ENCODE measurements at regions not wholly inside any gene's neighbourhood (a gene's known extent, or its start where the extent isn't known, plus 50 kb on each side); places are given as distances from the start of the nearest gene placed in this dataset.

DNA sequence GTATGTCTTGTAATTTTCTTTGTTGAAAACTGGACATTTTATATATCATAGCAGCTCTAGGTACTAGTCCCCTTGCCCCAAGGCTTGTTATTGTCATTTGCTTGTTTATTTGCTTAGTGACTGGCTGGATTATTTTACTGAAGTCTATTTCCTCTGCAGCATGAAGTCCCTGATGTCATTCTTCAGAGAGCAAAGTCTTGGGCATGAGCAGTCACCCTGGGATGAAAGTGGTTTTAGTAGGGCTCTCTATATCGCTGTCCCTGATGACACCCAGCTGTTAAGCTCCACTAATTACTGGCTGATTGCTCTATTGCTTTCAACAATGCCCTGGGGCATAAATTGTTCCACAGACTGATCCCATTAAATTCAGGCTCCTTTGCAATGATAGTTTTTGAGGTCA, 113.5 kb upstream of the USP9X start:
- no peaks in the 10 kb centered on the region for H3K4me1 ChIP-seq (ENCODE audit: control insufficient read depth in 5 of 5, insufficient read depth in 5 of 5, low read length in 5 of 5)
- ATAC-seq (ENCODE audit: insufficient read depth, low FRiP score) = no peak
- 90 to 92% methylated on average over 1 of the region's 1 CpG for WGBS, 2 donors
- TF ChIP-seq, protein P1, sequence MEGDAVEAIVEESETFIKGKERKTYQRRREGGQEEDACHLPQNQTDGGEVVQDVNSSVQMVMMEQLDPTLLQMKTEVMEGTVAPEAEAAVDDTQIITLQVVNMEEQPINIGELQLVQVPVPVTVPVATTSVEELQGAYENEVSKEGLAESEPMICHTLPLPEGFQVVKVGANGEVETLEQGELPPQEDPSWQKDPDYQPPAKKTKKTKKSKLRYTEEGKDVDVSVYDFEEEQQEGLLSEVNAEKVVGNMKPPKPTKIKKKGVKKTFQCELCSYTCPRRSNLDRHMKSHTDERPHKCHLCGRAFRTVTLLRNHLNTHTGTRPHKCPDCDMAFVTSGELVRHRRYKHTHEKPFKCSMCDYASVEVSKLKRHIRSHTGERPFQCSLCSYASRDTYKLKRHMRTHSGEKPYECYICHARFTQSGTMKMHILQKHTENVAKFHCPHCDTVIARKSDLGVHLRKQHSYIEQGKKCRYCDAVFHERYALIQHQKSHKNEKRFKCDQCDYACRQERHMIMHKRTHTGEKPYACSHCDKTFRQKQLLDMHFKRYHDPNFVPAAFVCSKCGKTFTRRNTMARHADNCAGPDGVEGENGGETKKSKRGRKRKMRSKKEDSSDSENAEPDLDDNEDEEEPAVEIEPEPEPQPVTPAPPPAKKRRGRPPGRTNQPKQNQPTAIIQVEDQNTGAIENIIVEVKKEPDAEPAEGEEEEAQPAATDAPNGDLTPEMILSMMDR (IDR thresholded peaks at IDR 0.05; ENCODE audit: control extremely low read depth, extremely low read depth) = no peak
- no peaks in the 10 kb centered on the region for H3K36me3 ChIP-seq (ENCODE audit: control insufficient read depth in 4 of 4, insufficient read depth in 4 of 4, low read length in 4 of 4)
- H3K9me3 ChIP-seq (ENCODE audit: control insufficient read depth in 4 of 4, insufficient read depth in 3 of 4, low read length in 3 of 4) = peaks cover 0 to 6% (median 0%) of the 10 kb centered on the region in 4 donors
- no peak for DNase-seq
- H3K27me3 ChIP-seq (ENCODE audit: control insufficient read depth in 3 of 3, insufficient read depth in 3 of 3, low read length in 2 of 3) = peaks cover 0 to 3% (median 0%) of the 10 kb centered on the region in 3 donors
- no peak overlapping the region for H3K9ac ChIP-seq (ENCODE audit: insufficient read depth in 1 of 2, low read length in 2 of 2)
- no peak overlapping the region for H3K4me3 ChIP-seq
- no peak overlapping the region for H3K27ac ChIP-seq (ENCODE audit: low read depth in 1 of 2, low read length in 1 of 2)

DNA sequence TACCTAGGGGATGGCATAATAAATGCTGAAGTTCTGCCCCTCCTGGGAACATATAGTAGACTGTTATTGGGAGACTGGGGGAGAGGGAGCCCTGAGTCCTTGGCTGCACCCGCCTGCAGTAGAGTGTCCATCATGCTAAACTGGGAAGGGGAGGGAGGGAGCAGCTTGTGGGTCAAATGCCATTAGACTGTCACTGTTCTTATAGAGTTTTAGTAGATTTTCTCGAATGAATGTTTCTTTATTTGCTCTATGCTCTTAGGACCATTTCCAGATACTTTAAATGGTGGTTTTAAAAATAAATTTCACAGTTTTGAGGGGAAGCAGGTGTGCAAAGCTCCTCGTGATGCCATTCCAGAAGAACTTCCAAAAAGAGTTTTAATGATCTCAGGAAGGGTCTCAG, 111.6 kb upstream of the USP9X start:
- TF ChIP-seq, protein P1 (IDR thresholded peaks at IDR 0.05; ENCODE audit: control extremely low read depth, extremely low read depth) = no peak
- DNase-seq = no peak
- Histone ChIP-seq H3K36me3 (ENCODE audit: control insufficient read depth in 4 of 4, insufficient read depth in 4 of 4, low read length in 4 of 4) (no peaks in the 10 kb centered on the region), H3K4me3 (no peak overlapping the region), H3K4me1 (ENCODE audit: control insufficient read depth in 5 of 5, insufficient read depth in 5 of 5, low read length in 5 of 5) (no peaks in the 10 kb centered on the region), H3K9me3 (ENCODE audit: control insufficient read depth in 4 of 4, insufficient read depth in 3 of 4, low read length in 3 of 4) (peaks cover 0 to 10% (median under 1%) of the 10 kb centered on the region in 4 donors), H3K27ac (ENCODE audit: low read depth in 1 of 2, low read length in 1 of 2) (no peak overlapping the region), H3K9ac (ENCODE audit: insufficient read depth in 1 of 2, low read length in 2 of 2) (no peak overlapping the region), H3K27me3 (ENCODE audit: control insufficient read depth in 3 of 3, insufficient read depth in 3 of 3, low read length in 2 of 3) (peaks cover 0 to 3% (median 0%) of the 10 kb centered on the region in 3 donors)
- ATAC-seq (ENCODE audit: insufficient read depth, low FRiP score) = no peak
- WGBS, 2 donors = 68 to 79% methylated on average over 3 of the region's 3 CpGs

DNA sequence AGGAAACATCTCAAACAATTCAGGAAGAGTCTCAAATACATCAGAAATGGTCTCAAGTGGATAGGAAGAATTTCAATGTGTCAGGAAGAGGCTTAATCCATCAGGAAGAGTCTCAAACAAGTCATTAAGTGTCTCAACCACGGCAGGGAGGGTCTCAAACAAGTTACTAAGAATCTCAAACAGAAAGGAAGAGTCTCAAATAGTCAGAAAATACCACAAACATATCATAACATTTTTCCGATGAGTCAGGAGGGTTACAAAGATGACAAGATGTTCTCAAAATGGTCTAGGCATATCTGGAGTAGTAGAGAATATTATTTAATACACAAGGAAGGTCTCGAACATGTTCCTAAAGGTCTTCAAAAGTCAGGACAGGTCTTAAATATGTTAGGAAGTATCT, 109.3 kb upstream of the USP9X start:
- Histone ChIP-seq H3K27me3 (ENCODE audit: control insufficient read depth in 3 of 3, insufficient read depth in 3 of 3, low read length in 2 of 3) (peaks cover 0 to 3% (median 0%) of the 10 kb centered on the region in 3 donors), H3K36me3 (ENCODE audit: control insufficient read depth in 4 of 4, insufficient read depth in 4 of 4, low read length in 4 of 4) (no peaks in the 10 kb centered on the region), H3K9ac (ENCODE audit: insufficient read depth in 1 of 2, low read length in 2 of 2) (no peak overlapping the region), H3K27ac (ENCODE audit: low read depth in 1 of 2, low read length in 1 of 2) (no peak overlapping the region), H3K4me3 (no peak overlapping the region), H3K4me1 (ENCODE audit: control insufficient read depth in 5 of 5, insufficient read depth in 5 of 5, low read length in 5 of 5) (no peaks in the 10 kb centered on the region), H3K9me3 (ENCODE audit: control insufficient read depth in 4 of 4, insufficient read depth in 3 of 4, low read length in 3 of 4) (peaks cover 0 to 10% (median under 1%) of the 10 kb centered on the region in 4 donors)
- TF ChIP-seq, protein P1 (IDR thresholded peaks at IDR 0.05; ENCODE audit: control extremely low read depth, extremely low read depth) = no peak
- DNase-seq (no peak), ATAC-seq (ENCODE audit: insufficient read depth, low FRiP score) (no peak)
- WGBS, 2 donors = 90 to 91% methylated on average over 3 of the region's 3 CpGs

DNA sequence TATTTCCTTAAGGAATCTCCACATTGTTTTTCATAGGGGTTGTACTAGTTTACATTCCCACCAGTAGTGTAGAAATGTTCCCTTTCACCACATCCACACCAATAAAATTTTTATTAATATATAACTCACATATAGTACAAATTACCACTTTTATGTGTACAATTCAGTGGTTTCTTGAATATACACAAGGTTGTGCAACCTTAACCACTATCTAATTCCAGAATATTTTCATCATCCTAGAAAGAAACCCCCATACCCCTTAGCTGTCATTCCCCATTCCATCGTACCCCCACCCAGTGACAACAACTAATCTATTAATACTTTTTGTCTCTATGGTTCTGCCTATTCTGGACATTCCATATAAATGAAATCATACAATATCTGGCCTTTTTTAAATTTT, 108.3 kb upstream of the USP9X start:
- WGBS, 2 donors = 94 to 100% methylated on average over 1 of the region's 1 CpG
- TF ChIP-seq, protein P1 (IDR thresholded peaks at IDR 0.05; ENCODE audit: control extremely low read depth, extremely low read depth) = no peak

More for the DNA sequence above, 108.3 kb upstream of the USP9X start:
- Histone ChIP-seq H3K9me3 (ENCODE audit: control insufficient read depth in 4 of 4, insufficient read depth in 3 of 4, low read length in 3 of 4) (peaks cover 0 to 6% (median under 1%) of the 10 kb centered on the region in 4 donors), H3K27ac (ENCODE audit: low read depth in 1 of 2, low read length in 1 of 2) (no peak overlapping the region), H3K27me3 (ENCODE audit: control insufficient read depth in 3 of 3, insufficient read depth in 3 of 3, low read length in 2 of 3) (peaks cover 0 to 3% (median 0%) of the 10 kb centered on the region in 3 donors), H3K4me1 (ENCODE audit: control insufficient read depth in 5 of 5, insufficient read depth in 5 of 5, low read length in 5 of 5) (no peaks in the 10 kb centered on the region), H3K9ac (ENCODE audit: insufficient read depth in 1 of 2, low read length in 2 of 2) (no peak overlapping the region), H3K36me3 (ENCODE audit: control insufficient read depth in 4 of 4, insufficient read depth in 4 of 4, low read length in 4 of 4) (no peaks in the 10 kb centered on the region), H3K4me3 (no peak overlapping the region)
- no peak for DNase-seq
- ATAC-seq (ENCODE audit: insufficient read depth, low FRiP score) = no peak

Data from lung (tissue), 11 donors.